Left renal pelvis (tissue), 4 donors: ENCODE measurements at regions not wholly inside any gene's neighbourhood (a gene's known extent, or its start where the extent isn't known, plus 50 kb on each side); places are given as distances from the start of the nearest gene placed in this dataset.
"Not testable (repeated sequence)": the region's sequence is repeated elsewhere in the genome, so short reads cannot be mapped to it uniquely, and the experiment has no call there.

Source experiments
- DNase-seq, 4 donors: peaks; one replicate each; pipeline ENCODE4 v3.0.0-alpha.2; 2013; ENCODE audit warnings: low read depth in 4 of 4, low spot score in 3 of 4

GRCh38 chr6:152811785-152812184 is 61.2 kb downstream of the VIP start:
- DNase-seq, result no peak

GRCh38 chr6:152815230-152815872 is 64.8 kb downstream of the VIP start:
- DNase-seq, result no peak

GRCh38 chr6:152816055-152816454 is 65.5 kb downstream of the VIP start:
- DNase-seq, result no peak

- no peak for DNase-seq
Measured at GRCh38 chr6:152821525-152821924, 70.9 kb downstream of the VIP start.

- no peak for DNase-seq
Measured at GRCh38 chr6:152824666-152825065, 74.1 kb downstream of the VIP start.

GRCh38 chr6:152828431-152828830 is 77.8 kb downstream of the VIP start:
- no peak for DNase-seq

GRCh38 chr6:152834366-152834765 is 83.8 kb downstream of the VIP start:
- not testable (repeated sequence) for DNase-seq

GRCh38 chr6:152836523-152836922 is 85.9 kb downstream of the VIP start:
- no peak for DNase-seq

GRCh38 chr6:152845421-152845820 is 94.8 kb downstream of the VIP start:
- DNase-seq, result no peak

GRCh38 chr6:152846825-152847224 is 96.2 kb downstream of the VIP start:
- no peak for DNase-seq

GRCh38 chr6:152848919-152849318 is 98.3 kb downstream of the VIP start:
- DNase-seq, result no peak

- no peak for DNase-seq
Measured at GRCh38 chr6:152854086-152854795, 103.6 kb downstream of the VIP start.

GRCh38 chr6:152858141-152858540 is 107.5 kb downstream of the VIP start:
- DNase-seq, result no peak

- DNase-seq, result no peak
Measured at GRCh38 chr6:152859225-152859624, 108.6 kb downstream of the VIP start.

- DNase-seq, result peak in 3 of 4 donors; percentile 29 to 45 (median 41)
Measured at GRCh38 chr6:152863618-152864326, 113.2 kb downstream of the VIP start.

- DNase-seq, result no peak
Measured at GRCh38 chr6:152874267-152874666, 108.6 kb downstream of the FBXO5 start.

- DNase-seq, result no peak
Measured at GRCh38 chr6:152874846-152875568, 107.8 kb downstream of the FBXO5 start.

- no peak for DNase-seq
Measured at GRCh38 chr6:152879681-152880080, 103.2 kb downstream of the FBXO5 start.

GRCh38 chr6:152893187-152893586 is 89.7 kb downstream of the FBXO5 start:
- DNase-seq, result no peak

- no peak for DNase-seq
Measured at GRCh38 chr6:152896923-152897322, 85.9 kb downstream of the FBXO5 start.

GRCh38 chr6:152897807-152898399 is 84.9 kb downstream of the FBXO5 start:
- DNase-seq, result peak in 1 of 4 donors; percentile 33
